ENCODE measurements at regions not wholly inside any gene's neighbourhood (a gene's known extent, or its start where the extent isn't known, plus 50 kb on each side); places are given as distances from the start of the nearest gene placed in this dataset.

DNA sequence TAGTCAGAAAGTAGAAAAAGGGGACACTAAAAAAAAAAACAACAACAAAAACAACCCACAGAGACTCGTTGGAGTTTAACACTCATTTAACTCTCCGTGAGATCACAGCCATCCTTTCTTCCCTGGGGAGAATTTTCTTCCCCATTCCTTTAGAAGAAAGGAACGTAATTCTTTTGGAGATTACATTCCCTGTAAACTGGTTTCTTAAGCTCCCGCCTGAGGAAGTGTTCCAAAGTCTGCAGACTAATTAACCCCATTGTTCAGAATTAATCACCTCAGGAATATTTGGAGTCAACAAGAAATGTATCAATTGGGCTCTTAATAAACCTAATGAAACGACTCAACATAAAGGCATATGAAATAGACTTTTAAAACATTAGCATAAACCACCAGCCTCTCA, 228.2 kb upstream of the CSF3R start:
- Histone ChIP-seq H3K4me3 (no peak overlapping the region), H3K4me2 (no peak overlapping the region), H3K27ac (no peak overlapping the region), H3K4me1 (no peaks in the 10 kb centered on the region), H3K9me3 (no peaks in the 10 kb centered on the region)
- POLR2A ChIA-PET = no interaction called here
- DNase-seq (ENCODE audit: low read depth in 1 of 2, low spot score in 1 of 2) (no peak), ATAC-seq (no peak), FAIRE-seq (no peak)
- TF ChIP-seq HOXB5 (CRISPR knock-in tag; IDR thresholded peaks at IDR 0.05) (no peak), EHMT2 (IDR thresholded peaks at IDR 0.05; ENCODE audit: low read depth) (no peak), KDM5A (IDR thresholded peaks at IDR 0.05) (no peak), HOXB13 (CRISPR knock-in tag; IDR thresholded peaks at IDR 0.05; ENCODE audit: low read depth) (no peak), ZNF302 (CRISPR knock-in tag; IDR thresholded peaks at IDR 0.05) (no peak), RNF2 (IDR thresholded peaks at IDR 0.05; ENCODE audit: borderline replicate concordance, low read depth) (no peak), CHD2 (IDR thresholded peaks at IDR 0.05; ENCODE audit: low read length, partially characterized antibody) (no peak), ZC3H11A (IDR thresholded peaks at IDR 0.05) (no peak), SMC3 (IDR thresholded peaks at IDR 0.05) (no peak), ZSCAN20 (CRISPR knock-in tag; IDR thresholded peaks at IDR 0.05) (no peak), SREBF2 (IDR thresholded peaks at IDR 0.05) (no peak), NFE2L2 (conservative IDR thresholded peaks at IDR 0.05; ENCODE audit: low read length) (no peak), CBX2 (IDR thresholded peaks at IDR 0.05; ENCODE audit: borderline replicate concordance, low read depth) (no peak), RAD21 (conservative IDR thresholded peaks at IDR 0.05 in 1 of 2, IDR thresholded peaks at IDR 0.05 in 1 of 2) (no peak), MYC (IDR thresholded peaks at IDR 0.05; ENCODE audit: borderline replicate concordance, low read length) (no peak), JUNB (IDR thresholded peaks at IDR 0.05) (no peak), TFCP2L1 (CRISPR knock-in tag; IDR thresholded peaks at IDR 0.05) (no peak)
- TF ChIP-seq, protein P1, sequence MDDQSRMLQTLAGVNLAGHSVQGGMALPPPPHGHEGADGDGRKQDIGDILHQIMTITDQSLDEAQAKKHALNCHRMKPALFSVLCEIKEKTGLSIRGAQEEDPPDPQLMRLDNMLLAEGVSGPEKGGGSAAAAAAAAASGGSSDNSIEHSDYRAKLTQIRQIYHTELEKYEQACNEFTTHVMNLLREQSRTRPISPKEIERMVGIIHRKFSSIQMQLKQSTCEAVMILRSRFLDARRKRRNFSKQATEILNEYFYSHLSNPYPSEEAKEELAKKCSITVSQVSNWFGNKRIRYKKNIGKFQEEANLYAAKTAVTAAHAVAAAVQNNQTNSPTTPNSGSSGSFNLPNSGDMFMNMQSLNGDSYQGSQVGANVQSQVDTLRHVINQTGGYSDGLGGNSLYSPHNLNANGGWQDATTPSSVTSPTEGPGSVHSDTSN (IDR thresholded peaks at IDR 0.05) = no peak
- TF ChIP-seq, protein P2, sequence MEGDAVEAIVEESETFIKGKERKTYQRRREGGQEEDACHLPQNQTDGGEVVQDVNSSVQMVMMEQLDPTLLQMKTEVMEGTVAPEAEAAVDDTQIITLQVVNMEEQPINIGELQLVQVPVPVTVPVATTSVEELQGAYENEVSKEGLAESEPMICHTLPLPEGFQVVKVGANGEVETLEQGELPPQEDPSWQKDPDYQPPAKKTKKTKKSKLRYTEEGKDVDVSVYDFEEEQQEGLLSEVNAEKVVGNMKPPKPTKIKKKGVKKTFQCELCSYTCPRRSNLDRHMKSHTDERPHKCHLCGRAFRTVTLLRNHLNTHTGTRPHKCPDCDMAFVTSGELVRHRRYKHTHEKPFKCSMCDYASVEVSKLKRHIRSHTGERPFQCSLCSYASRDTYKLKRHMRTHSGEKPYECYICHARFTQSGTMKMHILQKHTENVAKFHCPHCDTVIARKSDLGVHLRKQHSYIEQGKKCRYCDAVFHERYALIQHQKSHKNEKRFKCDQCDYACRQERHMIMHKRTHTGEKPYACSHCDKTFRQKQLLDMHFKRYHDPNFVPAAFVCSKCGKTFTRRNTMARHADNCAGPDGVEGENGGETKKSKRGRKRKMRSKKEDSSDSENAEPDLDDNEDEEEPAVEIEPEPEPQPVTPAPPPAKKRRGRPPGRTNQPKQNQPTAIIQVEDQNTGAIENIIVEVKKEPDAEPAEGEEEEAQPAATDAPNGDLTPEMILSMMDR (IDR thresholded peaks at IDR 0.05) = no peak
- TF ChIP-seq, protein P3, sequence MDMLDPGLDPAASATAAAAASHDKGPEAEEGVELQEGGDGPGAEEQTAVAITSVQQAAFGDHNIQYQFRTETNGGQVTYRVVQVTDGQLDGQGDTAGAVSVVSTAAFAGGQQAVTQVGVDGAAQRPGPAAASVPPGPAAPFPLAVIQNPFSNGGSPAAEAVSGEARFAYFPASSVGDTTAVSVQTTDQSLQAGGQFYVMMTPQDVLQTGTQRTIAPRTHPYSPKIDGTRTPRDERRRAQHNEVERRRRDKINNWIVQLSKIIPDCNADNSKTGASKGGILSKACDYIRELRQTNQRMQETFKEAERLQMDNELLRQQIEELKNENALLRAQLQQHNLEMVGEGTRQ (IDR thresholded peaks at IDR 0.05) = no peak
- 4% methylated on average over 5 of the region's 5 CpGs for WGBS (ENCODE audit: missing lambda C conversion rate)
- CTCF ChIA-PET = no interaction called here

DNA sequence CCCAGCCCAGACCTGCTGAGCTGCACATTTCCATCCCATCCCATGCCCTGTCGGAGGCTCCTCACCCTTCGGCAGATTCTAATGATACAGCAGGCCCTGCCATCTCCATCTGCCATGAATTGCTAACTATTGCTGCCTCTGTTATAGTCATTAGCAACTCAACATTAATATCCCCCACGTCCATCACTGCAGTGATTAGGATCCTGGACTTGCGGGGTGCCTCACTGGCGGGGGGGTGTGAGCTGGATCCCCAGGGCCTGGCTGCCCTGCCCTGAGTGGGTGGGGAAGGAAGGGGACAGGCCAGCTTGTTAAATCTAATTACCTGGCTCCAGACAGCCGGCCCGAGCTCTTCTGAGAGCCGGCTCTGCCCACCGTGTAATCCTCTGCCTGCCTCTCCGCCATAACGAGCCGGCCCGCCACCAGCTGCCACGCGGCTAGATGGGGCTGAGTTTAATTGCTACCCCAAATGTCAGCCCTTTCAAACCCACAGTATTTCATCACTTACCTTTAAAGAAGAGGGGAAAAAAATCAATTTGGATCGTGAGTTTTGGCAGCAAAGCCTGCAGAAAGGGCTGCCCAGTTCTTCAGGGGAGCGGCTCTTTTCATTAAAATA, 227.3 kb upstream of the CSF3R start:
- ChIA-PET CTCF (interaction anchor here (0.8 to 1.3 kb wide), 2 partner anchors 134 to 194 kb away, joined by 3 read pairs; no protein-coding TSS in a partner anchor), POLR2A (no interaction called here)
- Histone ChIP-seq H3K9me3 (no peaks in the 10 kb centered on the region), H3K4me1 (no peaks in the 10 kb centered on the region), H3K4me3 (no peak overlapping the region), H3K4me2 (no peak overlapping the region), H3K27ac (no peak overlapping the region)
- FAIRE-seq = no peak
- no peak for DNase-seq (ENCODE audit: low read depth in 1 of 2, low spot score in 1 of 2)
- WGBS (ENCODE audit: missing lambda C conversion rate) = 38% methylated on average over 13 of the region's 17 CpGs
- TF ChIP-seq CEBPB (IDR thresholded peaks at IDR 0.05) (no peak), BHLHE40 (IDR thresholded peaks at IDR 0.05; ENCODE audit: low read depth, low read length) (no peak), HDAC2 (IDR thresholded peaks at IDR 0.05) (no peak), JUNB (IDR thresholded peaks at IDR 0.05) (no peak), ZFP36 (IDR thresholded peaks at IDR 0.05; ENCODE audit: borderline replicate concordance, partially characterized antibody) (no peak), RNF2 (IDR thresholded peaks at IDR 0.05; ENCODE audit: borderline replicate concordance, low read depth) (no peak), CHD4 (IDR thresholded peaks at IDR 0.05; ENCODE audit: borderline replicate concordance) (no peak), CBX8 (IDR thresholded peaks at IDR 0.05) (no peak), HOXB13 (CRISPR knock-in tag; IDR thresholded peaks at IDR 0.05; ENCODE audit: low read depth) (no peak)
- TF ChIP-seq, protein P4, sequence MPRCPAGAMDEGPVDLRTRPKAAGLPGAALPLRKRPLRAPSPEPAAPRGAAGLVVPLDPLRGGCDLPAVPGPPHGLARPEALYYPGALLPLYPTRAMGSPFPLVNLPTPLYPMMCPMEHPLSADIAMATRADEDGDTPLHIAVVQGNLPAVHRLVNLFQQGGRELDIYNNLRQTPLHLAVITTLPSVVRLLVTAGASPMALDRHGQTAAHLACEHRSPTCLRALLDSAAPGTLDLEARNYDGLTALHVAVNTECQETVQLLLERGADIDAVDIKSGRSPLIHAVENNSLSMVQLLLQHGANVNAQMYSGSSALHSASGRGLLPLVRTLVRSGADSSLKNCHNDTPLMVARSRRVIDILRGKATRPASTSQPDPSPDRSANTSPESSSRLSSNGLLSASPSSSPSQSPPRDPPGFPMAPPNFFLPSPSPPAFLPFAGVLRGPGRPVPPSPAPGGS (IDR thresholded peaks at IDR 0.05) = no peak
- TF ChIP-seq, protein P5, sequence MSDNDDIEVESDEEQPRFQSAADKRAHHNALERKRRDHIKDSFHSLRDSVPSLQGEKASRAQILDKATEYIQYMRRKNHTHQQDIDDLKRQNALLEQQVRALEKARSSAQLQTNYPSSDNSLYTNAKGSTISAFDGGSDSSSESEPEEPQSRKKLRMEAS (IDR thresholded peaks at IDR 0.05) = no peak
- TF ChIP-seq, protein P2 (IDR thresholded peaks at IDR 0.05) = no peak
- no peak for ATAC-seq

Measured in A549 (cell line).